ENCODE measurements at regions not wholly inside any gene's neighbourhood (a gene's known extent, or its start where the extent isn't known, plus 50 kb on each side); places are given as distances from the start of the nearest gene placed in this dataset.

DNA sequence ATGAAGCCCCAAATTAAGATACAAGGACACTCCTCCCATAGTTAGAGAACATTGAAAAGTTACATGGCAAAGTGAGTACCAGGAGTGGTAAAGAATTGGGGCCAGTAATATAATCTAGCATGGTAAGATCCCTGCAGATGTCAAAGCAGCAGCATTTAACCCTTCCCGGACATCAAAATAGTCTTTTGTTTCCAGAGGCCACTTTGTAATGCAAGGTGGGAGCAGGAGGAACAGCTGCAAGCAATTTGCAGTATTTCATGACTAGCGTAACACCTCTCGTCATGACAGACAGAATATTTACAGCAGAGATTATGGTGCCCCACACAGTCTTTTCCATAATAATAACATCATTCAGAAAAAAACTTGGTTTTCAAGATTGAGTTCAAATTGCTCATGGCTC, 123.2 kb upstream of the VGLL2 start:
- TF ChIP-seq, protein P1, sequence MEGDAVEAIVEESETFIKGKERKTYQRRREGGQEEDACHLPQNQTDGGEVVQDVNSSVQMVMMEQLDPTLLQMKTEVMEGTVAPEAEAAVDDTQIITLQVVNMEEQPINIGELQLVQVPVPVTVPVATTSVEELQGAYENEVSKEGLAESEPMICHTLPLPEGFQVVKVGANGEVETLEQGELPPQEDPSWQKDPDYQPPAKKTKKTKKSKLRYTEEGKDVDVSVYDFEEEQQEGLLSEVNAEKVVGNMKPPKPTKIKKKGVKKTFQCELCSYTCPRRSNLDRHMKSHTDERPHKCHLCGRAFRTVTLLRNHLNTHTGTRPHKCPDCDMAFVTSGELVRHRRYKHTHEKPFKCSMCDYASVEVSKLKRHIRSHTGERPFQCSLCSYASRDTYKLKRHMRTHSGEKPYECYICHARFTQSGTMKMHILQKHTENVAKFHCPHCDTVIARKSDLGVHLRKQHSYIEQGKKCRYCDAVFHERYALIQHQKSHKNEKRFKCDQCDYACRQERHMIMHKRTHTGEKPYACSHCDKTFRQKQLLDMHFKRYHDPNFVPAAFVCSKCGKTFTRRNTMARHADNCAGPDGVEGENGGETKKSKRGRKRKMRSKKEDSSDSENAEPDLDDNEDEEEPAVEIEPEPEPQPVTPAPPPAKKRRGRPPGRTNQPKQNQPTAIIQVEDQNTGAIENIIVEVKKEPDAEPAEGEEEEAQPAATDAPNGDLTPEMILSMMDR (IDR thresholded peaks at IDR 0.05; ENCODE audit: low read depth, low read length, poor library complexity, severe bottlenecking): no peak
- no peak for TF ChIP-seq EZH2phosphoT487 (IDR thresholded peaks at IDR 0.05; ENCODE audit: borderline replicate concordance, low read length)
- no peaks in the 10 kb centered on the region for H3K9me2 ChIP-seq (replicated peaks; ENCODE audit: control insufficient read depth, low read length)
- H4K20me1 ChIP-seq (ENCODE audit: control insufficient read depth, insufficient read depth, low read depth, low read length): no peaks in the 10 kb centered on the region
- no peaks in the 10 kb centered on the region; the same call in 1 of the 2 replicates for H3K27me3 ChIP-seq (ENCODE audit: control insufficient read depth, low read length)
- no peak overlapping the region for H3K4me3 ChIP-seq (ENCODE audit: low read length)
- no peaks in the 10 kb centered on the region for H3F3A ChIP-seq (ENCODE audit: control insufficient read depth, insufficient read depth)
- H3K4me1 ChIP-seq (ENCODE audit: control insufficient read depth, low read length): peaks cover 6% of the 10 kb centered on the region
- no peaks in the 10 kb centered on the region for H3K79me2 ChIP-seq (ENCODE audit: control insufficient read depth, low read length)
- H3K9me3 ChIP-seq (ENCODE audit: control insufficient read depth, insufficient read depth, low read length): no peaks in the 10 kb centered on the region; the same call in 1 of the 2 replicates
- no peak overlapping the region for H3K4me2 ChIP-seq (ENCODE audit: low read length)
- no peaks in the 10 kb centered on the region for H3K36me3 ChIP-seq (ENCODE audit: control insufficient read depth, low read length)
- H3K27ac ChIP-seq (ENCODE audit: low read depth, low read length): no peak overlapping the region

DNA sequence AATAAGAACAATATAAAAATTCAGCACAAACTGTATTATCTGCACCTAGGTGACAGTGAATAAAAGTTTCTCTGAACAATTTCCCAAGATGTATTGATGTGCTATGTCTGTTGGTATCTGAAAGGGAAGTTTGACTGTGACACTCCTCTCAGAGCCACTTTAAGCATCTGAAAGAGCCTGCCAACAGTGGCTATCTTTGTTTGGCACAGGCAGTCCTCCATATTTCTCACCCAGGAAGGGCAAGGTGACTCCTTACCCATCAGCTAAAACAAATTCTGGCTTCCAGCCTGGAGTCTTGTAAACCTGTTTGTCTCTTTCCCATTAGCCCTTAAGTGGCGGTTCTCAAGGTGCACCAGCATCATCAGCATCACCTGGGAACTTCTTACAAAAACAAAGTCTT, 122.4 kb upstream of the VGLL2 start:
- no peaks in the 10 kb centered on the region; the same call in 1 of the 2 replicates for H3K9me3 ChIP-seq (ENCODE audit: control insufficient read depth, insufficient read depth, low read length)
- H3K4me3 ChIP-seq (ENCODE audit: low read length): no peak overlapping the region
- H3F3A ChIP-seq (ENCODE audit: control insufficient read depth, insufficient read depth): no peaks in the 10 kb centered on the region
- no peak overlapping the region for H3K27ac ChIP-seq (ENCODE audit: low read depth, low read length)
- H3K36me3 ChIP-seq (ENCODE audit: control insufficient read depth, low read length): no peaks in the 10 kb centered on the region
- no peak overlapping the region for H3K4me2 ChIP-seq (ENCODE audit: low read length)
- H3K79me2 ChIP-seq (ENCODE audit: control insufficient read depth, low read length): no peaks in the 10 kb centered on the region
- H4K20me1 ChIP-seq (ENCODE audit: control insufficient read depth, insufficient read depth, low read depth, low read length): no peaks in the 10 kb centered on the region
- no peaks in the 10 kb centered on the region for H3K9me2 ChIP-seq (replicated peaks; ENCODE audit: control insufficient read depth, low read length)
- no peaks in the 10 kb centered on the region; the same call in 1 of the 2 replicates for H3K27me3 ChIP-seq (ENCODE audit: control insufficient read depth, low read length)
- peaks cover 6% of the 10 kb centered on the region for H3K4me1 ChIP-seq (ENCODE audit: control insufficient read depth, low read length)
- TF ChIP-seq, protein P1 (IDR thresholded peaks at IDR 0.05; ENCODE audit: low read depth, low read length, poor library complexity, severe bottlenecking): no peak

DNA sequence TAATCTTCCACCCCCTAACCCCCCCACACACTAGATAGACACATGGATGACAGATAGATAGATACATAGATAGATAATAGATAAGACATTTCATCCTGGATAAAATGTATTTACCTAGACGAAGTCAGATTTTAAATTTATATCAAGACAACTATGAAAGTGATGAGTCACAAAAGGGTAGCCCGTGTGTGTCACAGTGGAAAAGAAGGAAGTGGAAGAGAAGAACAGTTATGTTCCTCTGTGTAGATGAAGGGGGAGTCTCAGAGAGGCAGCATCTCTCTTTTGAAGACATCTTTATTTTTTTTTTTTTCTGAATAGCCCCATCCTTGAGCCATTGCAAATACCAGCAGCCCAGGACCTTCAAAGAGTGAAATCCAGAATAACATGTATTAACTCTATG, 121.7 kb upstream of the VGLL2 start:
- Histone ChIP-seq H4K20me1 (ENCODE audit: control insufficient read depth, insufficient read depth, low read depth, low read length) (no peaks in the 10 kb centered on the region), H3K9me3 (ENCODE audit: control insufficient read depth, insufficient read depth, low read length) (no peaks in the 10 kb centered on the region; the same call in 1 of the 2 replicates), H3K4me3 (ENCODE audit: low read length) (no peak overlapping the region), H3F3A (ENCODE audit: control insufficient read depth, insufficient read depth) (no peaks in the 10 kb centered on the region), H3K4me2 (ENCODE audit: low read length) (no peak overlapping the region), H3K36me3 (ENCODE audit: control insufficient read depth, low read length) (no peaks in the 10 kb centered on the region), H3K27me3 (ENCODE audit: control insufficient read depth, low read length) (no peaks in the 10 kb centered on the region; the same call in 1 of the 2 replicates), H3K4me1 (ENCODE audit: control insufficient read depth, low read length) (peaks cover 6% of the 10 kb centered on the region), H3K9me2 (replicated peaks; ENCODE audit: control insufficient read depth, low read length) (no peaks in the 10 kb centered on the region), H3K79me2 (ENCODE audit: control insufficient read depth, low read length) (no peaks in the 10 kb centered on the region), H3K27ac (ENCODE audit: low read depth, low read length) (no peak overlapping the region)
- no peak for TF ChIP-seq EZH2phosphoT487 (IDR thresholded peaks at IDR 0.05; ENCODE audit: borderline replicate concordance, low read length)
- TF ChIP-seq, protein P1 (IDR thresholded peaks at IDR 0.05; ENCODE audit: low read depth, low read length, poor library complexity, severe bottlenecking): no peak
